Heart left ventricle (tissue), 13 donors: ENCODE measurements at regions not wholly inside any gene's neighbourhood (a gene's known extent, or its start where the extent isn't known, plus 50 kb on each side); places are given as distances from the start of the nearest gene placed in this dataset.

Experiments
- CTCF ChIP-seq, 12 donors: fragments of 200-600 bp; sonication (generic) in 4 of 12; IDR thresholded peaks; one replicate each; pipeline versions ENCODE4 v1.5.0 to v1.8.0; 2018 to 2022; ENCODE audit warnings: antibody characterized with exemption in 12 of 12, mild to moderate bottlenecking in 5 of 12
- POLR2A ChIP-seq, 2 donors: fragments of 450-650 bp; IDR thresholded peaks; one replicate each; pipeline ENCODE4 v1.6.1; 2017; ENCODE audit warnings: antibody characterized with exemption in 2 of 2, mild to moderate bottlenecking in 2 of 2, moderate library complexity in 2 of 2
- donor health status: ischemic (EF 13 %, LVEDD 7.1; RV severe dilation, severe dysfunction).
- donor health status: DM: no; HTN: yes; CAD: no.
- donor health status: DM: no; HTN: no; CAD: no.
- donor health status: ischemic (EF 25% LVEDD 6.9; RV normal size, moderate dysfunction).
- donor health status: ischemic (EF 25% LVEDD 5.7; RV mildly dilated, moderate dysfunction).
- donor health status: ischemic (EF 35%, LVEDD 5.7; RV mildly dilated, moderate dysfunction).
- donor health status: nonischemic (EF 11% LVEDD 7.7; RV severe dilation, severe dysfunction).
- donor health status: DM: yes; HTN: yes; CAD: no.
- donor health status: PGD.
- donor health status: ischemic (EF 29% LVEDD 5.4; RV normal size, mild dysfunction).
- donor health status: nonischemic (EF 23%, LVEDD 6.1; RV moderate dilation, normal function).

GRCh38 chr3:194283221-194284006, 67.7 kb downstream of the CPN2 start:
- no peak for TF ChIP-seq CTCF (IDR thresholded peaks at IDR 0.05)
- TF ChIP-seq POLR2A (IDR thresholded peaks at IDR 0.05): no peak
